ENCODE measurements at regions not wholly inside any gene's neighbourhood (a gene's known extent, or its start where the extent isn't known, plus 50 kb on each side); places are given as distances from the start of the nearest gene placed in this dataset.

DNA sequence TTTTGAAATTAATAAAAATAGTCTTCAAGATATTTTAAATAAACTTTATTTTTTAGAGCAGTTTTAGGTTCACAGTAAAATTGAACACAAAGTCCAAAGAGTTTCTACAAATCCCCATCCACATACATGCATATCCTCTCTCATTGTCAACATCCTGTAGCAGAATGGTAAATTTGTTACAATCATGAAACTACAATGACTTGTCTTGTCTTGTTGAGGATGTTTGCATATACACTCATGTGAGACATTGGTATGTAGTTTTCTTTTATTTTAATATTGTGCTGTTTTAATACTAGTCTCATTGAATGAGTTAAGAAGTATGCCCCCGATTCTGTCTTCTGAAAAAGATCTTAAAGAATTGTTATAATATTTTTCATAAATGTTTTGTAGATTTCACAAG is 447.0 kb upstream of the EDIL3 start:
- TF ChIP-seq CTCF (IDR thresholded peaks at IDR 0.05 in 2 of 3, conservative IDR thresholded peaks at IDR 0.05 in 1 of 3; ENCODE audit: borderline replicate concordance in 1 of 3, insufficient read depth in 1 of 3, low read depth in 2 of 3, low read length in 2 of 3) (no peak), POLR2A (IDR thresholded peaks at IDR 0.05; ENCODE audit: borderline replicate concordance, extremely low read depth, insufficient read depth, insufficient read length) (no peak), POLR2AphosphoS5 (IDR thresholded peaks at IDR 0.05; ENCODE audit: low read depth, low read length) (no peak)

Data from HCT116 (cell line).